Mucosa of gallbladder (tissue), 1 donor: ENCODE measurements at regions not wholly inside any gene's neighbourhood (a gene's known extent, or its start where the extent isn't known, plus 50 kb on each side); places are given as distances from the start of the nearest gene placed in this dataset.
"Not testable (repeated sequence)": the region's sequence is repeated elsewhere in the genome, so short reads cannot be mapped to it uniquely, and the experiment has no call there.

Experiments
- DNase-seq: peaks from one replicate; pipeline ENCODE4 v3.0.0-alpha.2; 2020; ENCODE audit warnings: low spot score
- donor health status: DM: no; HTN: no; CAD: no.

- no peak for DNase-seq
These were observed 1165.9 kb upstream of the TENM3 start for GRCh38 chr4:181077341-181077740.

GRCh38 chr4:181078196-181078595 is 1165.0 kb upstream of the TENM3 start:
- DNase-seq: no peak

GRCh38 chr4:181083757-181084361 is 1159.3 kb upstream of the TENM3 start:
- no peak for DNase-seq

GRCh38 chr4:181085557-181085956 is 1157.6 kb upstream of the TENM3 start:
- DNase-seq: no peak

- no peak for DNase-seq
These were observed 1137.7 kb upstream of the TENM3 start for GRCh38 chr4:181105487-181105886.

GRCh38 chr4:181106398-181106797 is 1136.8 kb upstream of the TENM3 start:
- no peak for DNase-seq

GRCh38 chr4:181108237-181108636 is 1135.0 kb upstream of the TENM3 start:
- DNase-seq: no peak

GRCh38 chr4:181119186-181119585 is 1124.0 kb upstream of the TENM3 start:
- no peak for DNase-seq

- DNase-seq: no peak
These were observed 1121.5 kb upstream of the TENM3 start for GRCh38 chr4:181121733-181122132.

- DNase-seq: no peak
These were observed 1116.0 kb upstream of the TENM3 start for GRCh38 chr4:181127171-181127570.

GRCh38 chr4:181130317-181130716 is 1112.9 kb upstream of the TENM3 start:
- DNase-seq: not testable (repeated sequence)

- no peak for DNase-seq
These were observed 1105.9 kb upstream of the TENM3 start for GRCh38 chr4:181137351-181137750.

- no peak for DNase-seq
These were observed 1105.1 kb upstream of the TENM3 start for GRCh38 chr4:181138116-181138515.

GRCh38 chr4:181140037-181140603 is 1103.1 kb upstream of the TENM3 start:
- DNase-seq: no peak

- peak; percentile 79 for DNase-seq
These were observed 1099.8 kb upstream of the TENM3 start for GRCh38 chr4:181143250-181143854.

GRCh38 chr4:181146051-181146450 is 1097.2 kb upstream of the TENM3 start:
- no peak for DNase-seq

- DNase-seq: no peak
These were observed 1095.7 kb upstream of the TENM3 start for GRCh38 chr4:181147416-181147951.

- DNase-seq: no peak
These were observed 1094.7 kb upstream of the TENM3 start for GRCh38 chr4:181148470-181148869.

GRCh38 chr4:181150191-181150590 is 1093.0 kb upstream of the TENM3 start:
- DNase-seq: peak; percentile 36

GRCh38 chr4:181151856-181152255 is 1091.3 kb upstream of the TENM3 start:
- DNase-seq: no peak

GRCh38 chr4:181157647-181158046 is 1085.6 kb upstream of the TENM3 start:
- no peak for DNase-seq

- DNase-seq: no peak
These were observed 1084.2 kb upstream of the TENM3 start for GRCh38 chr4:181158971-181159370.

- DNase-seq: no peak
These were observed 1081.5 kb upstream of the TENM3 start for GRCh38 chr4:181161669-181162068.
